RWPE2 (cell line): ENCODE measurements at regions not wholly inside any gene's neighbourhood (a gene's known extent, or its start where the extent isn't known, plus 50 kb on each side); places are given as distances from the start of the nearest gene placed in this dataset.

ENCODE experiments used
- ATAC-seq: fragments of 200-7000 bp; cut with Tn5 transposase; 3 replicates; pipeline ENCODE4 v1.9.1; 2021; ENCODE audit warnings: low read depth
- DNase-seq: peaks from one replicate; pipeline ENCODE4 v3.0.0-alpha.2; 2020; ENCODE audit warnings: low spot score
- H3K27ac ChIP-seq: fragments of 450-650 bp; 2 replicates; pipeline ENCODE4 v1.5.1; 2017; ENCODE audit warnings: mild to moderate bottlenecking; ENCODE audit not compliant: poor library complexity, severe bottlenecking
- H3K27me3 ChIP-seq: fragments of 250-450 bp; sonication (Bioruptor Pico); 2 replicates; pipeline ENCODE4 v1.5.1; 2021; ENCODE audit warnings: mild to moderate bottlenecking, moderate library complexity; ENCODE audit not compliant: insufficient read depth, poor library complexity, severe bottlenecking
- H3K36me3 ChIP-seq: fragments of 250-450 bp; sonication (Bioruptor Pico); 2 replicates; pipeline ENCODE4 v1.5.1; 2020; ENCODE audit warnings: low read depth, mild to moderate bottlenecking, moderate library complexity
- H3K4me1 ChIP-seq: fragments of 250-450 bp; sonication (Bioruptor Pico); 2 replicates; pipeline ENCODE4 v1.5.1; 2021; ENCODE audit warnings: mild to moderate bottlenecking, moderate library complexity; ENCODE audit not compliant: insufficient read depth, poor library complexity, severe bottlenecking
- H3K4me3 ChIP-seq: fragments of 250-450 bp; sonication (Bioruptor Pico); 2 replicates; pipeline ENCODE4 v1.5.1; 2021; ENCODE audit warnings: mild to moderate bottlenecking, moderate library complexity; ENCODE audit not compliant: severe bottlenecking
- H3K9me3 ChIP-seq: fragments of 250-450 bp; sonication (Bioruptor Pico); 2 replicates; pipeline ENCODE4 v1.5.1; 2021; ENCODE audit warnings: mild to moderate bottlenecking, moderate library complexity; ENCODE audit not compliant: severe bottlenecking
- TF ChIP-seq, protein P1 (sequence below): fragments of 450-650 bp; IDR thresholded peaks from one replicate; pipeline ENCODE4 v1.5.1; 2017; ENCODE audit warnings: mild to moderate bottlenecking, moderate library complexity; ENCODE audit not compliant: poor library complexity, severe bottlenecking

DNA sequence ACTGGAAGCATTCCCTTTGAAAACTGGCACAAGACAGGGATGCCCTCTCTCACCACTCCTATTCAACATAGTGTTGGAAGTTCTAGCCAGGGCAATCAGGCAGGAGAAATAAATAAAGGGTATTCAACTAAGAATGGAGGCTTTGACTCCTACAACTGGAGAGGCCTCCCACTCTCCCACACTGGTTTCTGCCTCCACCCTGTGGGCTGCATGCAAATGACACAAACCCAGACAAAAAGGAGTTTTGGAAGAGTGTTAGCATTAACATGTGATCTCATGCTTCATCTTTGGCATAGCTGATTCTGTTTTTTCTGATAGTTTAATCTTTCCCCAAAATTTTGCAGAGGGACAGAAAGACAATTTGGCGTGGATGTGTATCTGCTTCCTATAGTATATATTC lies 80.8 kb upstream of the IQCM start:
- ATAC-seq, result peak; percentile 77
- no peaks in the 10 kb centered on the region for H3K36me3 ChIP-seq
- H3K4me1 ChIP-seq, result no peaks in the 10 kb centered on the region
- H3K27ac ChIP-seq, result no peak overlapping the region
- no peaks in the 10 kb centered on the region for H3K27me3 ChIP-seq
- TF ChIP-seq, protein P1, sequence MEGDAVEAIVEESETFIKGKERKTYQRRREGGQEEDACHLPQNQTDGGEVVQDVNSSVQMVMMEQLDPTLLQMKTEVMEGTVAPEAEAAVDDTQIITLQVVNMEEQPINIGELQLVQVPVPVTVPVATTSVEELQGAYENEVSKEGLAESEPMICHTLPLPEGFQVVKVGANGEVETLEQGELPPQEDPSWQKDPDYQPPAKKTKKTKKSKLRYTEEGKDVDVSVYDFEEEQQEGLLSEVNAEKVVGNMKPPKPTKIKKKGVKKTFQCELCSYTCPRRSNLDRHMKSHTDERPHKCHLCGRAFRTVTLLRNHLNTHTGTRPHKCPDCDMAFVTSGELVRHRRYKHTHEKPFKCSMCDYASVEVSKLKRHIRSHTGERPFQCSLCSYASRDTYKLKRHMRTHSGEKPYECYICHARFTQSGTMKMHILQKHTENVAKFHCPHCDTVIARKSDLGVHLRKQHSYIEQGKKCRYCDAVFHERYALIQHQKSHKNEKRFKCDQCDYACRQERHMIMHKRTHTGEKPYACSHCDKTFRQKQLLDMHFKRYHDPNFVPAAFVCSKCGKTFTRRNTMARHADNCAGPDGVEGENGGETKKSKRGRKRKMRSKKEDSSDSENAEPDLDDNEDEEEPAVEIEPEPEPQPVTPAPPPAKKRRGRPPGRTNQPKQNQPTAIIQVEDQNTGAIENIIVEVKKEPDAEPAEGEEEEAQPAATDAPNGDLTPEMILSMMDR, result peak; percentile 82
- H3K4me3 ChIP-seq, result no peak overlapping the region
- peaks cover 2% of the 10 kb centered on the region for H3K9me3 ChIP-seq
- DNase-seq, result no peak

DNA sequence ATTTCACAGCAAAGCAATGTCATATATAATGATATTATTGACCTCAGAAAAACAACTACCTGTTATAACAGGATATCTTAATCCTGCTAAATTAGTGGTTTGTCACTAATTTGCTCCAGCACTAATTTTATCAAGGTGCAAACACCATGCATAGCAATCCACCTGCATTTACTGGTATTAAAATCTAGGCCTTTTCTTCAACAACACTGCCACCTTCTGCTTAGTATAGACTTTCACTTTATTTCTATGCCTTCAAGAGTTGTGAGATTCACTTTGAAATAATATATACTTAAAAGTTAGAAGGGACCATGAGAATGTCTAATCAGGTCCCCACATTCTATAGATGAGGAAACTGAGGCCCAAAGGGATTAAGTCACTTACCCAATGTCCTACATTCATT lies 82.1 kb upstream of the IQCM start:
- Histone ChIP-seq H3K27ac (no peak overlapping the region), H3K4me3 (no peak overlapping the region), H3K27me3 (no peaks in the 10 kb centered on the region), H3K36me3 (no peaks in the 10 kb centered on the region), H3K9me3 (peaks cover 2% of the 10 kb centered on the region), H3K4me1 (no peaks in the 10 kb centered on the region)
- DNase-seq, result no peak
- ATAC-seq, result peak; percentile 56; the same call in 1 of the 3 replicates
- TF ChIP-seq, protein P1, result peak; percentile 61

DNA sequence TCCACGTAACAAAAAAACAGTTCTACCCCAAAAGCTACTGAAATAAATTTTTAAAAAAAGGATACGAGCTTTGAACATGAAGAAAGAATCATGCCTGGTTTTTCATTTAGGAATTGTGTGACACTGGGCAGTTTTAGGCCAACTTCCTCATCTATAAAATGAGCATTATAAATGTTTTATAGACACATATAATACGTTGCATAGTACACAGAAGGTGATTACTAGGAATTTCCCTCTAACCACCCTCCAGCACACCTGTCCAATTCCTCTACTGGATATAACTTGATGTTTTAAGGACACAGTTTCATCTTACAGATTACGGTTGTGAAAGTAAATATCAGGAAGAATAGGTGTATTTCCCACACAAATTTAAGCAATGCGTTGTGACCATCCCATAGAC lies 85.5 kb upstream of the IQCM start:
- DNase-seq (no peak), ATAC-seq (no peak)
- H3K27ac ChIP-seq, result no peak overlapping the region
- no peaks in the 10 kb centered on the region for H3K27me3 ChIP-seq
- H3K4me3 ChIP-seq, result no peak overlapping the region
- H3K36me3 ChIP-seq, result no peaks in the 10 kb centered on the region
- TF ChIP-seq, protein P1, result no peak
- H3K4me1 ChIP-seq, result no peaks in the 10 kb centered on the region
- peaks cover 2% of the 10 kb centered on the region for H3K9me3 ChIP-seq

DNA sequence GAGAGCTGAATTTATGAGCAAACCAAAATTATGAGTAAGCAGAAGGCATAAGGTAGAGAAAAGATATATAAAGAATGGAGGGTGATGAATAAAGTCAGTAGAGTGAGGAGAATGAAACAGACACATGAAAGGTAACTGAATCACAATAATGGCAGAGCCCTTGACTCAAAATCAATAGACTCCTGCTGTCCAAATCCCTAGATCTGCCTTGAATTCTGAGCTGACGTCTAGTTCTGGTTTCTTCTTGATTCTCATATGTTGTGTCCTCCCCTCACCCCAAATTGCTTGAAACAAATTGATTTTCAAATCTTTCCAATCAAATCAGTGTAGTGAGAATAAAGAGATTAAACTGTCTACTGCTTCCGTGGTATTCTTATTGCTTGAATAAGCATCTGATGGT lies 86.6 kb upstream of the IQCM start:
- H3K27ac ChIP-seq, result no peak overlapping the region
- H3K36me3 ChIP-seq, result no peaks in the 10 kb centered on the region
- ATAC-seq (no peak), DNase-seq (no peak)
- no peaks in the 10 kb centered on the region for H3K27me3 ChIP-seq
- H3K4me1 ChIP-seq, result no peaks in the 10 kb centered on the region
- H3K4me3 ChIP-seq, result no peak overlapping the region
- peaks cover 1% of the 10 kb centered on the region for H3K9me3 ChIP-seq
- TF ChIP-seq, protein P1, result no peak

DNA sequence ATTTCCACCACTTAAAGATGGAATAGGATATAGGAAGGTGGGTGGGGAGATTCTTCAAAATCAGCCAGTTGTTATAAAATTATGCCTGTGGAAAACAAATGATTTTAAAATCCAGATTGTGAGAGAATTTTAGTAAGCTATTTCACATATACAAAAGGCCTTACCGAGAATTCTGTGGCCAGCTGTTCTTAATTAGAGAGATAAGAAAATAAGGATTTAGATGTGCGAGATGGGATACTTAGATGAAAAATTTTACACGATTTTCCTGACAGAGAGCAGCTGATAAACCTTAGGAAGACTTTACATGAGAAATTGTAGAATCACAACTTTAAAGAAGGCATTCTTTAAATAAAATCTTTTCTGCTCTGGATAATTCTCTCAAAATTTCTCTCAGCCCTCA lies 94.5 kb upstream of the IQCM start:
- H3K4me3 ChIP-seq, result no peak overlapping the region
- DNase-seq (no peak), ATAC-seq (no peak)
- no peak overlapping the region for H3K27ac ChIP-seq
- TF ChIP-seq, protein P1, result no peak
- H3K27me3 ChIP-seq, result no peaks in the 10 kb centered on the region
- H3K4me1 ChIP-seq, result peaks cover 8% of the 10 kb centered on the region
- no peaks in the 10 kb centered on the region for H3K9me3 ChIP-seq
- no peaks in the 10 kb centered on the region for H3K36me3 ChIP-seq
